AG10803 (cell line): ENCODE measurements at regions not wholly inside any gene's neighbourhood (a gene's known extent, or its start where the extent isn't known, plus 50 kb on each side); places are given as distances from the start of the nearest gene placed in this dataset.
"Not testable (repeated sequence)": the region's sequence is repeated elsewhere in the genome, so short reads cannot be mapped to it uniquely, and the experiment has no call there.

Source experiments
- DNase-seq: peaks from one replicate; pipeline ENCODE4 v3.0.0; 2010; ENCODE audit warnings: low read depth
- H3K4me3 ChIP-seq: 2 replicates; pipeline ENCODE4 v1.5.1; 2011; ENCODE audit warnings: mild to moderate bottlenecking, low read length, control low read depth
- TF ChIP-seq, protein P1 (sequence below): conservative IDR thresholded peaks from 2 replicates; pipeline ENCODE4 v1.5.1; 2011; ENCODE audit warnings: mild to moderate bottlenecking, low read length, control low read depth, inconsistent platforms

DNA sequence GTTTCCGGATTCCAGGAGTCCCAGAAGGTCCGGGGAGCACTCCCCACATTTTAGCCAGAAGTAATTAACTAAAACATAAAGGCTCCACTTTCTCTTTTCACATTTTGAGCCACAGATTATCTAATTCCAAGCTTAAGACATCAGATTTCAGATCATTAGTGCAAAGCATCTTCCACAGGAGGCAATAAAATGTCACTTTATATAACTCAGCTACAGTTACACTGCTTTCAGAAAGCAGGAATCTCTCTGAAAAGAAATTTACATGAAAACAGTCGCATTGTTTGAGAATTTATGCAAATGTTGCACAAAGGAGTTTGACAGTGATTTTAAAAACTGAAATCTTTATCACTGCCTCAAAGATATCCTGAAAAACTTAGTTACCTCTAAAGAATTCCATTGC is 99.7 kb downstream of the LMO4 start:
- DNase-seq: no peak
- H3K4me3 ChIP-seq: no peak overlapping the region
- TF ChIP-seq, protein P1, sequence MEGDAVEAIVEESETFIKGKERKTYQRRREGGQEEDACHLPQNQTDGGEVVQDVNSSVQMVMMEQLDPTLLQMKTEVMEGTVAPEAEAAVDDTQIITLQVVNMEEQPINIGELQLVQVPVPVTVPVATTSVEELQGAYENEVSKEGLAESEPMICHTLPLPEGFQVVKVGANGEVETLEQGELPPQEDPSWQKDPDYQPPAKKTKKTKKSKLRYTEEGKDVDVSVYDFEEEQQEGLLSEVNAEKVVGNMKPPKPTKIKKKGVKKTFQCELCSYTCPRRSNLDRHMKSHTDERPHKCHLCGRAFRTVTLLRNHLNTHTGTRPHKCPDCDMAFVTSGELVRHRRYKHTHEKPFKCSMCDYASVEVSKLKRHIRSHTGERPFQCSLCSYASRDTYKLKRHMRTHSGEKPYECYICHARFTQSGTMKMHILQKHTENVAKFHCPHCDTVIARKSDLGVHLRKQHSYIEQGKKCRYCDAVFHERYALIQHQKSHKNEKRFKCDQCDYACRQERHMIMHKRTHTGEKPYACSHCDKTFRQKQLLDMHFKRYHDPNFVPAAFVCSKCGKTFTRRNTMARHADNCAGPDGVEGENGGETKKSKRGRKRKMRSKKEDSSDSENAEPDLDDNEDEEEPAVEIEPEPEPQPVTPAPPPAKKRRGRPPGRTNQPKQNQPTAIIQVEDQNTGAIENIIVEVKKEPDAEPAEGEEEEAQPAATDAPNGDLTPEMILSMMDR: no peak

DNA sequence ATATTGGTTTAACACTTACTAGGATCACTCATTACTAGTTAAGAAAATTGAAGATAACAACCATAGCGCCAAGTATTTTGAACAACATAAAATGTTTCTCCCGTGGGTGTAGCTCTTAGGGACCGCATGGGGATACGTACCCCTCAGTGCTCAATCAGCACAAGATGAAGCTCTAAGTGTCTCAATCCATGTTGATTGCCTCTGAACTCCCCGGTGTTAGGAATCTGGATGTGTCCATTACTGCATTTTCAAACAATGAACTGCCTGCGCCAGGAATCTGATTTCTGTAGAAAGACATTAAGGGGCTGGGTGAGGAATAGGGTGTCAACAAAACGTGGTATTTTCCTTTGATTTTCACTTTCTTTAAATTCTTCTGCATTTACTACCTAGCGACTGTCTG is 100.2 kb downstream of the LMO4 start:
- TF ChIP-seq, protein P1: no peak
- DNase-seq: no peak
- H3K4me3 ChIP-seq: no peak overlapping the region

DNA sequence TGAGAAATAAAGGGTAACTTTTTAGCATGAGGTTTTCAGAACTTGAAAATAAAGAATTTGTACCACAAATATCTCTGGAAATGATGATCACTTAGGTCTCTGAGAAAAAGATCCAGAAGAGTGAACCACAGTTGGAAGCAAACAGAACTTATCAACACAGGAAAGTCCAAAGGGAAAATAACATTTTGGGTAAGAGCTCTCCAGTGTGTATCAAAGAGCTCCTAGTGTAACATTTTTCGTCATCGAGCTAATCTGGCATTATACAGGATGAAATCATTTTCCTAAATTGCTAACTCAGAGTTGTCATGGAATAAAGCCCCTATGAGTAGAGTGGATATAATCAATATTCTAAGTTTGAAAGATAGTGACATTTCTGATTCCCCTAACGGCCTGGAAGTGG is 104.0 kb downstream of the LMO4 start:
- no peak overlapping the region for H3K4me3 ChIP-seq
- no peak for DNase-seq
- TF ChIP-seq, protein P1: no peak

DNA sequence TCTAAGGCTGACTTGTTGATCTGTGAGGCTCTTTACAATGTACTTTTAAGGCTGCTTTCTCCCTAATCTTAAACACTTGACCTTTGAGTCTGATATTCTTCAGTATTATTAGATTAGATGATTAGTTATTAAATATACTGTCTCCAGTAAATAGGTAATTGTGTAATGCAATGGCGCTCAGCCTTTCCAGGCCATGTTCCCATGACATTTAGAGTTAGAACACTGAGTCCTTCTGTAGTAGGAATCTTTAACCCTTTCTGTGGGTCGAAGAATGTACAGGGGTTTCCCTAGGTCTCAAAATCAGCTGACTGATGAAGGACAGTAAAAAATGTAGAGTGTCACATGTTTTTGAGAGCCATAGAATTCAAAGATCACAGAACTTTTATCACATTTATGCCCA is 104.4 kb downstream of the LMO4 start:
- H3K4me3 ChIP-seq, DNase-seq: not testable (repeated sequence)

GRCh38 chr1:87435484-87435883 is 106.8 kb downstream of the LMO4 start:
- TF ChIP-seq, protein P1: no peak
- DNase-seq: no peak
- H3K4me3 ChIP-seq: no peak overlapping the region

- not testable (repeated sequence) for DNase-seq, H3K4me3 ChIP-seq
Observed at GRCh38 chr1:87436115-87436514, 107.4 kb downstream of the LMO4 start.

- no peak overlapping the region for H3K4me3 ChIP-seq
- DNase-seq: no peak
- TF ChIP-seq, protein P1: no peak
Observed at GRCh38 chr1:87436534-87436933, 107.9 kb downstream of the LMO4 start.

DNA sequence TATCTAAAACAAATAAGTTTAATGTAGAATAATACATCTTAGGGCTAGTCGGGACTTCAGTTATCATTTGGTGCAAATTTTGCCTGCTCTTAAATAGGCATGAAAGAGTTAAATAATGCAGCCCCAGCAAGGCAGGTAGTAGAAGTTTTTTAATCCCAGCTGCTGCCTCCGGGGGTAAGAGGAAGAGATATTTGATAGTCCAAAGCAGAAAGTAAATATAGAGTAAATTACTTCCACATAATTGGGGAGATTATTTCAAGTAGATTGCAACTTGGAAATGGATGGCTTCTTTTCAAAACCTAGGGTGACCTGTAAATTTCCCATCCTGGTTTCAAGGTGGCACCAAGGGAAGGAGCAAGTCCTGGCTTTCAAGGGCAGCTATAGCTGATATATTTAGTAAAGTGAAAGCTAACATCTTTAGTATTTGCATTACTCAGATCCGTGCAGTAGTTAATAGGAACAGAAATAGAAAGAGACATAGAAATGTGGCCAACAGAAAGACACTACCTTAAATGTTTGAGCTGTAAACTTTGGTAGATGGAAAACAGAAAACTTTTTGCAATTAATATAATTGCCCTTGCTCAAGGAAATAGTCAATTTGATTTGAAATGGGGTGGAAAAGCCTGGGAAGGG is 109.1 kb downstream of the LMO4 start:
- H3K4me3 ChIP-seq: no peak overlapping the region
- TF ChIP-seq, protein P1: no peak
- no peak for DNase-seq
